ENCODE measurements at regions not wholly inside any gene's neighbourhood (a gene's known extent, or its start where the extent isn't known, plus 50 kb on each side); places are given as distances from the start of the nearest gene placed in this dataset.

GRCh38 chr9:29691758-29692407, 2118.6 kb upstream of the C9orf72 start:
- Histone ChIP-seq H3K27me3 (ENCODE audit: insufficient read depth, low read length) (no peaks in the 10 kb centered on the region), H3K27ac (ENCODE audit: insufficient read length, low read depth, low read length) (no peak overlapping the region), H4K20me1 (ENCODE audit: control insufficient read depth, insufficient read depth, insufficient read length) (no peaks in the 10 kb centered on the region), H4K91ac (ENCODE audit: insufficient read length, low read depth, low read length) (no peak overlapping the region), H2BK20ac (ENCODE audit: low read depth, low read length, poor library complexity, severe bottlenecking) (no peak overlapping the region), H3K4ac (ENCODE audit: low read depth, low read length) (no peak overlapping the region), H2AK5ac (ENCODE audit: insufficient read length, low read length) (no peak overlapping the region), H3K9me3 (ENCODE audit: control insufficient read depth, low read depth, low read length) (no peaks in the 10 kb centered on the region), H3K23ac (ENCODE audit: insufficient read length, low read depth, low read length) (no peak overlapping the region), H3K9ac (ENCODE audit: extremely low read depth, insufficient read length, low read length) (no peak overlapping the region), H3K4me1 (ENCODE audit: insufficient read depth, low read length) (no peaks in the 10 kb centered on the region), H3K79me2 (ENCODE audit: insufficient read depth, low read length) (no peaks in the 10 kb centered on the region), H2BK15ac (ENCODE audit: low read depth, low read length) (no peak overlapping the region), H4K5ac (ENCODE audit: insufficient read length, low read depth, low read length) (no peak overlapping the region), H3K18ac (ENCODE audit: insufficient read length, low read depth, low read length) (no peak overlapping the region), H3K23me2 (ENCODE audit: insufficient read length, low read depth, low read length, poor library complexity, severe bottlenecking) (no peaks in the 10 kb centered on the region), H3K4me2 (ENCODE audit: insufficient read depth, insufficient read length, low read length) (no peak overlapping the region), H2BK12ac (ENCODE audit: insufficient read length, low read depth, low read length) (no peak overlapping the region), H2AFZ (ENCODE audit: low read length) (no peak overlapping the region), H3K79me1 (ENCODE audit: insufficient read depth, low read depth, low read length, poor library complexity, severe bottlenecking) (no peaks in the 10 kb centered on the region), H3K14ac (ENCODE audit: insufficient read depth, low read length) (no peak overlapping the region), H3T11ph (ENCODE audit: low read length) (no peak overlapping the region), H4K8ac (replicated peaks; ENCODE audit: insufficient read length, low read depth, low read length) (no peak overlapping the region), H2BK5ac (ENCODE audit: insufficient read length, low read length) (no peak overlapping the region), H2BK120ac (ENCODE audit: low read depth, low read length, poor library complexity, severe bottlenecking) (no peak overlapping the region), H3K56ac (ENCODE audit: insufficient read length, low read depth, low read length) (no peak overlapping the region)
- peak; percentile 84 for TF ChIP-seq CTCF (conservative IDR thresholded peaks at IDR 0.05)
- Mint-ChIP-seq H3K4me3 (no peak overlapping the region), H3K9me3 (peaks cover 0 to 4% of the 10 kb centered on the region in 2 experiments; a peak in 1 of 5 replicates), H3K27me3 (ENCODE audit: low read depth) (no peaks in the 10 kb centered on the region), H3K27ac (no peak overlapping the region), H3K36me3 (ENCODE audit: insufficient read depth in 1 of 3, low read depth in 3 of 3) (no peaks in the 10 kb centered on the region), H3K4me1 (peaks cover 0 to 2% of the 10 kb centered on the region in 2 experiments; a peak in 1 of 4 replicates)
- no CpG with 5 or more reads among the region's 7 CpGs for WGBS (ENCODE audit: extremely low coverage, insufficient read length, low lambda C conversion rate)
- peak; percentile 82 for DNase-seq

Data from H9 (cell line).